HepG2 (cell line): ENCODE measurements at regions not wholly inside any gene's neighbourhood (a gene's known extent, or its start where the extent isn't known, plus 50 kb on each side); places are given as distances from the start of the nearest gene placed in this dataset.

Experiments
- ATAC-seq: fragments of 200-7000 bp; cut with Tn5 transposase; 3 replicates; pipeline ENCODE4 v1.9.1; 2020; ENCODE audit warnings: mild to moderate bottlenecking, moderate library complexity
- BruUV-seq: library from RNA; stranded (reverse); fragments of 400-500 nt; replicated peaks from 2 replicates; lab custom pipeline; 2021; lab: Mats Ljungman, UMichigan
- CTCF ChIA-PET: fragments of 300-600 bp; formaldehyde crosslinking; extraction: SDS; loops from one replicate; lab custom pipeline; 2021; ENCODE audit warnings: low total read pairs, inconsistent platforms, low intra/inter-chr PET ratio; lab: Yijun Ruan, JAX
- POLR2A ChIA-PET: fragments of 350-600 bp; sonication (Branson Sonifier 250); formaldehyde crosslinking; loops from one replicate; lab custom pipeline; 2020; ENCODE audit warnings: antibody characterized with exemption, inconsistent platforms; lab: Yijun Ruan, JAX
- DNase-seq: peaks from one replicate; pipeline ENCODE4 v3.0.0-alpha.2; 2015; ENCODE audit warnings: low spot score
- FAIRE-seq: peaks from 3 replicates; lab custom pipeline; 2011; peaks lifted over from hg19 to GRCh38; lab: Jason Lieb, UNC
- H2AFZ ChIP-seq: one replicate; pipeline ENCODE4 v1.6.1; 2011; ENCODE audit warnings: low read length, inconsistent platforms
- H3K27ac ChIP-seq: fragments of 300-600 bp; 3 replicates; pipeline ENCODE4 v1.8.0; 2011; ENCODE audit warnings: mixed run types, mild to moderate bottlenecking, mixed read lengths, low read length, inconsistent platforms; ENCODE audit not compliant: insufficient read depth; ENCODE audit errors: extremely low read length
- H3K27me3 ChIP-seq, 2 experiments: fragments of 200-600 bp in 1 of 2; 2 replicates in 1 of 2; 3 replicates in 1 of 2; pipeline versions ENCODE4 v1.6.0 to v1.8.0; 2011; ENCODE audit warnings: low read length in 2 of 2, mild to moderate bottlenecking in 2 of 2, moderate library complexity in 2 of 2, inconsistent platforms in 1 of 2; ENCODE audit not compliant: insufficient read depth in 2 of 2, control insufficient read depth in 1 of 2
- H3K36me3 ChIP-seq, 2 experiments: fragments of 200-600 bp in 1 of 2; replicated peaks in 1 of 2; 2 replicates in 1 of 2; 3 replicates in 1 of 2; pipeline versions ENCODE4 v1.5.1 to v1.8.0; 2011; ENCODE audit warnings: low read length in 2 of 2, inconsistent platforms in 1 of 2; ENCODE audit not compliant: insufficient read depth in 2 of 2, control insufficient read depth in 1 of 2
- H3K4me1 ChIP-seq: 2 replicates; pipeline ENCODE4 v1.5.1; 2012; ENCODE audit warnings: low read length, inconsistent platforms; ENCODE audit not compliant: insufficient read depth
- H3K4me2 ChIP-seq: 2 replicates; pipeline ENCODE4 v1.6.0; 2011; ENCODE audit warnings: low read depth, low read length, inconsistent platforms
- H3K4me3 ChIP-seq, 3 experiments: fragments of 200-600 bp in 1 of 3; sonication (generic), shearing (Covaris generic) in 1 of 3; replicated peaks in 1 of 3; 2 replicates each; pipeline ENCODE4 v1.5.1; 2011 to 2016; ENCODE audit warnings: low read length in 3 of 3, inconsistent platforms in 2 of 3, low read depth in 2 of 3, mild to moderate bottlenecking in 2 of 3, control low read depth in 1 of 3, mixed read lengths in 1 of 3; ENCODE audit not compliant: insufficient read depth in 1 of 3
- H3K79me2 ChIP-seq: one replicate; pipeline ENCODE4 v1.6.1; 2011; ENCODE audit warnings: low read length, inconsistent platforms; ENCODE audit not compliant: insufficient read depth
- H3K9ac ChIP-seq: 2 replicates; pipeline ENCODE4 v1.6.0; 2011; ENCODE audit warnings: mild to moderate bottlenecking, low read depth, low read length, inconsistent platforms; ENCODE audit not compliant: insufficient read depth
- H3K9me3 ChIP-seq: 2 replicates; pipeline ENCODE4 v1.5.1; 2012; ENCODE audit warnings: mild to moderate bottlenecking, low read length
- H4K20me1 ChIP-seq: 2 replicates; pipeline ENCODE4 v1.6.0; 2011; ENCODE audit warnings: inconsistent platforms, mild to moderate bottlenecking, low read length, moderate library complexity; ENCODE audit not compliant: insufficient read depth
- CBX2 ChIP-seq, 2 experiments: fragments of 200-600 bp in 1 of 2; sonication (generic); formaldehyde crosslinking in 1 of 2; IDR thresholded peaks; 2 replicates each; pipeline versions ENCODE4 v1.7.0 to v1.8.1; 2018 to 2022; ENCODE audit warnings: low read depth in 2 of 2, low read length in 1 of 2, mild to moderate bottlenecking in 1 of 2, missing genetic modification reagents in 1 of 2
- HES4 ChIP-seq: sonication (generic); formaldehyde crosslinking; IDR thresholded peaks from 2 replicates; pipeline ENCODE4 v1.9.0; 2021; ENCODE audit warnings: mild to moderate bottlenecking, missing genetic modification reagents, borderline replicate concordance
- KLF16 ChIP-seq, 2 experiments: sonication (generic) in 1 of 2; formaldehyde crosslinking in 1 of 2; IDR thresholded peaks; 2 replicates each; pipeline versions ENCODE4 v1.6.1 to v1.8.0; 2016 to 2023; ENCODE audit warnings: missing genetic modification reagents in 2 of 2, missing compliant biosample characterization in 1 of 2
- MED1 ChIP-seq: sonication (generic); formaldehyde crosslinking; IDR thresholded peaks from 2 replicates; pipeline ENCODE4 v1.4.0; 2020; ENCODE audit warnings: missing genetic modification reagents
- MYPOP ChIP-seq: sonication (generic); formaldehyde crosslinking; IDR thresholded peaks from 2 replicates; pipeline ENCODE4 v1.8.1; 2023; ENCODE audit warnings: mild to moderate bottlenecking, moderate library complexity, missing genetic modification reagents
- NFAT5 ChIP-seq: sonication (generic); formaldehyde crosslinking; IDR thresholded peaks from 2 replicates; pipeline ENCODE4 v1.4.0; 2020; ENCODE audit warnings: missing genetic modification reagents
- TOPORS ChIP-seq: sonication (generic); formaldehyde crosslinking; IDR thresholded peaks from 2 replicates; pipeline ENCODE4 v1.8.0; 2023; ENCODE audit warnings: mild to moderate bottlenecking, missing genetic modification reagents
- ZNF101 ChIP-seq: sonication (generic); formaldehyde crosslinking; IDR thresholded peaks from 2 replicates; pipeline ENCODE4 v1.4.0; 2020; ENCODE audit warnings: mild to moderate bottlenecking, low read depth, missing genetic modification reagents, borderline replicate concordance
- ZNF235 ChIP-seq: sonication (generic); formaldehyde crosslinking; IDR thresholded peaks from 2 replicates; pipeline ENCODE4 v1.8.1; 2023; ENCODE audit warnings: mild to moderate bottlenecking, missing genetic modification reagents, borderline replicate concordance
- ZNF33B ChIP-seq: sonication (generic); formaldehyde crosslinking; IDR thresholded peaks from 2 replicates; pipeline ENCODE4 v1.5.1; 2020; ENCODE audit warnings: mild to moderate bottlenecking, missing genetic modification reagents
- ZNF552 ChIP-seq: sonication (generic); formaldehyde crosslinking; IDR thresholded peaks from 2 replicates; pipeline ENCODE4 v1.9.0; 2022; ENCODE audit warnings: missing genetic modification reagents, mild to moderate bottlenecking, borderline replicate concordance
- ZNF747 ChIP-seq: sonication (generic); formaldehyde crosslinking; IDR thresholded peaks from 2 replicates; pipeline ENCODE4 v1.8.1; 2023; ENCODE audit warnings: missing genetic modification reagents, mild to moderate bottlenecking, borderline replicate concordance
- ZNF782 ChIP-seq: sonication (generic); formaldehyde crosslinking; IDR thresholded peaks from 2 replicates; pipeline ENCODE4 v1.4.0; 2020; ENCODE audit warnings: missing genetic modification reagents, mild to moderate bottlenecking, borderline replicate concordance
- WGBS: methylation state at CpG from one replicate; pipeline ENCODE4 v1.1.6; 2017; ENCODE audit warnings: low lambda C conversion rate; 5-methylcytosine and 5-hydroxymethylcytosine counted together
- in situ Hi-C: cut with HindIII; loops from 2 replicates; pipeline ENCODE4 v1.10.0; 2017; ENCODE audit warnings: low pct_unique_long_range_greater_than_20kb; ENCODE audit not compliant: extremely low pct_ligation_motif_present
- intact Hi-C: fragments of 100-400 bp; cut with micrococcal nuclease; formaldehyde crosslinking; loops from one replicate; pipeline ENCODE4 v1.10.0; 2022; ENCODE audit not compliant: unreplicated experiment
- TF ChIP-seq, protein P1 (sequence below): sonication (generic); formaldehyde crosslinking; IDR thresholded peaks from 2 replicates; pipeline ENCODE4 v1.4.0; 2020; ENCODE audit warnings: mild to moderate bottlenecking, missing genetic modification reagents

DNA sequence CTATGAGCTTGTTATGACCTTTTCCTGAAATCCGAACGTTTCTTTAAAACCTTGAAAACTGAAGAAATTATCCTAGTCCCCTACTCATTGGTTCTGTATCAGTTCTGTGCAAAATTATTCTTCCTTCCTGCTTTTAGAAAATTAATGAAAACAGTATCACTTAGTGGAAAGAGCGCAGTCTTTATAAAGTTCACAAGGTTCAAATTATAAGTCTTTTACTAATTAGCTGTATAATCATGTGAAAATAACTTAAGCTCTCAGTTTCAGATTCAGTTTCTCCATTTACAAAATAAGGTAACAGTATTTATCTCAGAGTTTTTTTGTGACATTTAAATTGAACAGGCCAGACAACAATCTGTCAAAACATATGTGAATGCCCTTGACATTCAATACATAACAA is 306.1 kb downstream of the ADAMTS20 start:
- intact Hi-C loops (no loop called here), in situ Hi-C loops (no loop called here)
- Histone ChIP-seq H3K36me3 (no peaks in the 10 kb centered on the region), H3K9me3 (no peaks in the 10 kb centered on the region), H3K4me3 (no peak overlapping the region), H4K20me1 (no peaks in the 10 kb centered on the region), H3K79me2 (no peaks in the 10 kb centered on the region), H2AFZ (no peak overlapping the region), H3K27me3 (no peaks in the 10 kb centered on the region; a peak in 1 of 5 replicates), H3K27ac (no peak overlapping the region), H3K4me2 (no peak overlapping the region), H3K4me1 (no peaks in the 10 kb centered on the region), H3K9ac (no peak overlapping the region)
- ATAC-seq (no peak), FAIRE-seq (no peak), DNase-seq (no peak)
- CTCF ChIA-PET: no interaction called here
- no TSS peak for BruUV-seq
- WGBS: under 1% methylated on average over 3 of the region's 3 CpGs
- POLR2A ChIA-PET: no interaction called here
- TF ChIP-seq, protein P1, sequence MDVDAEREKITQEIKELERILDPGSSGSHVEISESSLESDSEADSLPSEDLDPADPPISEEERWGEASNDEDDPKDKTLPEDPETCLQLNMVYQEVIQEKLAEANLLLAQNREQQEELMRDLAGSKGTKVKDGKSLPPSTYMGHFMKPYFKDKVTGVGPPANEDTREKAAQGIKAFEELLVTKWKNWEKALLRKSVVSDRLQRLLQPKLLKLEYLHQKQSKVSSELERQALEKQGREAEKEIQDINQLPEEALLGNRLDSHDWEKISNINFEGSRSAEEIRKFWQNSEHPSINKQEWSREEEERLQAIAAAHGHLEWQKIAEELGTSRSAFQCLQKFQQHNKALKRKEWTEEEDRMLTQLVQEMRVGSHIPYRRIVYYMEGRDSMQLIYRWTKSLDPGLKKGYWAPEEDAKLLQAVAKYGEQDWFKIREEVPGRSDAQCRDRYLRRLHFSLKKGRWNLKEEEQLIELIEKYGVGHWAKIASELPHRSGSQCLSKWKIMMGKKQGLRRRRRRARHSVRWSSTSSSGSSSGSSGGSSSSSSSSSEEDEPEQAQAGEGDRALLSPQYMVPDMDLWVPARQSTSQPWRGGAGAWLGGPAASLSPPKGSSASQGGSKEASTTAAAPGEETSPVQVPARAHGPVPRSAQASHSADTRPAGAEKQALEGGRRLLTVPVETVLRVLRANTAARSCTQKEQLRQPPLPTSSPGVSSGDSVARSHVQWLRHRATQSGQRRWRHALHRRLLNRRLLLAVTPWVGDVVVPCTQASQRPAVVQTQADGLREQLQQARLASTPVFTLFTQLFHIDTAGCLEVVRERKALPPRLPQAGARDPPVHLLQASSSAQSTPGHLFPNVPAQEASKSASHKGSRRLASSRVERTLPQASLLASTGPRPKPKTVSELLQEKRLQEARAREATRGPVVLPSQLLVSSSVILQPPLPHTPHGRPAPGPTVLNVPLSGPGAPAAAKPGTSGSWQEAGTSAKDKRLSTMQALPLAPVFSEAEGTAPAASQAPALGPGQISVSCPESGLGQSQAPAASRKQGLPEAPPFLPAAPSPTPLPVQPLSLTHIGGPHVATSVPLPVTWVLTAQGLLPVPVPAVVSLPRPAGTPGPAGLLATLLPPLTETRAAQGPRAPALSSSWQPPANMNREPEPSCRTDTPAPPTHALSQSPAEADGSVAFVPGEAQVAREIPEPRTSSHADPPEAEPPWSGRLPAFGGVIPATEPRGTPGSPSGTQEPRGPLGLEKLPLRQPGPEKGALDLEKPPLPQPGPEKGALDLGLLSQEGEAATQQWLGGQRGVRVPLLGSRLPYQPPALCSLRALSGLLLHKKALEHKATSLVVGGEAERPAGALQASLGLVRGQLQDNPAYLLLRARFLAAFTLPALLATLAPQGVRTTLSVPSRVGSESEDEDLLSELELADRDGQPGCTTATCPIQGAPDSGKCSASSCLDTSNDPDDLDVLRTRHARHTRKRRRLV (CRISPR knock-in tag): no peak
- TF ChIP-seq ZNF782 (CRISPR knock-in tag) (no peak), MYPOP (CRISPR knock-in tag) (no peak), ZNF33B (no peak), ZNF552 (CRISPR knock-in tag) (no peak), HES4 (CRISPR knock-in tag) (no peak), TOPORS (CRISPR knock-in tag) (no peak), CBX2 (IDR thresholded peaks at IDR 0.05; ENCODE audit: low read depth, low read length) (no peak), CBX2 (CRISPR knock-in tag; IDR thresholded peaks at IDR 0.05; ENCODE audit: low read depth) (no peak), KLF16 (CRISPR knock-in tag; IDR thresholded peaks at IDR 0.05) (no peak), ZNF747 (CRISPR knock-in tag) (no peak), MED1 (CRISPR knock-in tag) (no peak), ZNF235 (CRISPR knock-in tag) (no peak), NFAT5 (CRISPR knock-in tag) (no peak), ZNF101 (CRISPR knock-in tag) (no peak)
